IMR-90 (cell line): ENCODE measurements at regions not wholly inside any gene's neighbourhood (a gene's known extent, or its start where the extent isn't known, plus 50 kb on each side); places are given as distances from the start of the nearest gene placed in this dataset.
"Not testable (repeated sequence)": the region's sequence is repeated elsewhere in the genome, so short reads cannot be mapped to it uniquely, and the experiment has no call there.

Experiments used
- CHD1 ChIP-seq: IDR thresholded peaks from 2 replicates; pipeline ENCODE4 v1.6.1; 2012; ENCODE audit warnings: low read depth, low read length, improper control_type of control experiment
- MAFK ChIP-seq: IDR thresholded peaks from 2 replicates; pipeline ENCODE4 v1.6.1; 2012; ENCODE audit warnings: low read depth, low read length, improper control_type of control experiment
- MAZ ChIP-seq: IDR thresholded peaks from 2 replicates; pipeline ENCODE4 v1.6.1; 2012; ENCODE audit warnings: low read depth, mild to moderate bottlenecking, low read length, improper control_type of control experiment, moderate library complexity, borderline replicate concordance
- NFE2L2 ChIP-seq: fragments of 150-350 bp; IDR thresholded peaks from 2 replicates; pipeline ENCODE4 v1.6.1; 2016; ENCODE audit warnings: low read depth, mild to moderate bottlenecking, low read length
- POLR2A ChIP-seq: IDR thresholded peaks from 2 replicates; pipeline ENCODE4 v1.6.1; 2012; ENCODE audit warnings: mild to moderate bottlenecking, low read depth, low read length
- RAD21 ChIP-seq: IDR thresholded peaks from 2 replicates; pipeline ENCODE4 v1.6.1; 2012; ENCODE audit warnings: low read length, improper control_type of control experiment
- RFX5 ChIP-seq: IDR thresholded peaks from 2 replicates; pipeline ENCODE4 v1.8.0; 2012; ENCODE audit warnings: low read depth, mild to moderate bottlenecking, low read length, moderate library complexity
- SMC3 ChIP-seq: fragments of 150-350 bp; IDR thresholded peaks from 2 replicates; pipeline ENCODE4 v1.6.1; 2016; ENCODE audit warnings: low read depth, mild to moderate bottlenecking, antibody characterized with exemption, low read length, moderate library complexity
- TF ChIP-seq, protein P1 (sequence below): conservative IDR thresholded peaks from 2 replicates; pipeline ENCODE4 v1.5.1; 2012; ENCODE audit warnings: mild to moderate bottlenecking, low read depth, low read length, improper control_type of control experiment

GRCh38 chr15:96205588-96205987 lies 124.9 kb upstream of the NR2F2 start:
- TF ChIP-seq, protein P1, sequence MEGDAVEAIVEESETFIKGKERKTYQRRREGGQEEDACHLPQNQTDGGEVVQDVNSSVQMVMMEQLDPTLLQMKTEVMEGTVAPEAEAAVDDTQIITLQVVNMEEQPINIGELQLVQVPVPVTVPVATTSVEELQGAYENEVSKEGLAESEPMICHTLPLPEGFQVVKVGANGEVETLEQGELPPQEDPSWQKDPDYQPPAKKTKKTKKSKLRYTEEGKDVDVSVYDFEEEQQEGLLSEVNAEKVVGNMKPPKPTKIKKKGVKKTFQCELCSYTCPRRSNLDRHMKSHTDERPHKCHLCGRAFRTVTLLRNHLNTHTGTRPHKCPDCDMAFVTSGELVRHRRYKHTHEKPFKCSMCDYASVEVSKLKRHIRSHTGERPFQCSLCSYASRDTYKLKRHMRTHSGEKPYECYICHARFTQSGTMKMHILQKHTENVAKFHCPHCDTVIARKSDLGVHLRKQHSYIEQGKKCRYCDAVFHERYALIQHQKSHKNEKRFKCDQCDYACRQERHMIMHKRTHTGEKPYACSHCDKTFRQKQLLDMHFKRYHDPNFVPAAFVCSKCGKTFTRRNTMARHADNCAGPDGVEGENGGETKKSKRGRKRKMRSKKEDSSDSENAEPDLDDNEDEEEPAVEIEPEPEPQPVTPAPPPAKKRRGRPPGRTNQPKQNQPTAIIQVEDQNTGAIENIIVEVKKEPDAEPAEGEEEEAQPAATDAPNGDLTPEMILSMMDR, result not testable (repeated sequence)
- not testable (repeated sequence) for TF ChIP-seq POLR2A, SMC3, RAD21, CHD1, NFE2L2, MAFK, MAZ, RFX5
